Karpas-422 (cell line): ENCODE measurements at regions not wholly inside any gene's neighbourhood (a gene's known extent, or its start where the extent isn't known, plus 50 kb on each side); places are given as distances from the start of the nearest gene placed in this dataset.

Experiments used
- DNase-seq: peaks from one replicate; pipeline ENCODE4 v3.0.0-alpha.2; 2015
- H2AFZ ChIP-seq: fragments of 200-600 bp; sonication (generic); 2 replicates; pipeline ENCODE4 v1.6.1; 2014; ENCODE audit warnings: antibody characterized with exemption, low read length, mixed read lengths
- H3K27ac ChIP-seq: fragments of 200-600 bp; sonication (generic); 2 replicates; pipeline ENCODE4 v1.5.1; 2014; ENCODE audit warnings: mild to moderate bottlenecking, low read length, moderate library complexity
- H3K27me3 ChIP-seq: fragments of 200-600 bp; sonication (generic); 2 replicates; pipeline ENCODE4 v1.6.1; 2014; ENCODE audit warnings: low read length, mixed read lengths
- H3K36me3 ChIP-seq: fragments of 200-600 bp; sonication (generic); 2 replicates; pipeline ENCODE4 v1.6.1; 2014; ENCODE audit warnings: low read length, mixed read lengths; ENCODE audit not compliant: insufficient read depth
- H3K4me1 ChIP-seq: fragments of 200-600 bp; sonication (generic); 2 replicates; pipeline ENCODE4 v1.6.1; 2014; ENCODE audit warnings: mild to moderate bottlenecking, low read length, mixed read lengths
- H3K4me2 ChIP-seq: fragments of 200-600 bp; sonication (generic); 2 replicates; pipeline ENCODE4 v1.6.1; 2014; ENCODE audit warnings: low read length, low read depth, mild to moderate bottlenecking; ENCODE audit not compliant: poor library complexity, severe bottlenecking
- H3K4me3 ChIP-seq: fragments of 200-600 bp; sonication (generic); 2 replicates; pipeline ENCODE4 v1.5.1; 2014; ENCODE audit warnings: mild to moderate bottlenecking, antibody characterized with exemption, low read length, mixed read lengths
- H3K79me2 ChIP-seq: fragments of 200-600 bp; sonication (generic); 2 replicates; pipeline ENCODE4 v1.6.1; 2014; ENCODE audit warnings: mild to moderate bottlenecking, low read length, mixed read lengths
- H3K9ac ChIP-seq: fragments of 200-600 bp; sonication (generic); 2 replicates; pipeline ENCODE4 v1.6.0; 2014; ENCODE audit warnings: low read length
- H3K9me2 ChIP-seq: fragments of 200-600 bp; sonication (generic), shearing (Covaris generic); replicated peaks from 2 replicates; pipeline ENCODE4 v1.6.0; 2014; ENCODE audit warnings: mild to moderate bottlenecking, low read length, moderate library complexity; ENCODE audit not compliant: insufficient read depth
- H3K9me3 ChIP-seq: fragments of 300-700, 200-600 bp; sonication (generic); 2 replicates; pipeline ENCODE4 v1.6.1; 2014; ENCODE audit warnings: low read length, mixed read lengths
- H4K20me1 ChIP-seq: fragments of 200-600 bp; sonication (generic); 2 replicates; pipeline ENCODE4 v1.6.1; 2014; ENCODE audit warnings: mild to moderate bottlenecking, antibody characterized with exemption, low read length, low read depth; ENCODE audit not compliant: insufficient read depth

- no peaks in the 10 kb centered on the region for H3K9me3 ChIP-seq
- no peaks in the 10 kb centered on the region for H3K79me2 ChIP-seq
- H3K9ac ChIP-seq: no peak overlapping the region
- no peaks in the 10 kb centered on the region for H3K9me2 ChIP-seq
- H4K20me1 ChIP-seq: no peaks in the 10 kb centered on the region
- no peak overlapping the region for H3K4me3 ChIP-seq
- no peak overlapping the region for H2AFZ ChIP-seq
- H3K27ac ChIP-seq: no peak overlapping the region
- H3K4me2 ChIP-seq: no peak overlapping the region
- DNase-seq: no peak
- H3K36me3 ChIP-seq: no peaks in the 10 kb centered on the region
- H3K4me1 ChIP-seq: no peaks in the 10 kb centered on the region
- H3K27me3 ChIP-seq: no peaks in the 10 kb centered on the region
These were observed 255.9 kb upstream of the ST8SIA4 start for GRCh38 chr5:101159006-101159405.

GRCh38 chr5:101153526-101153925 lies 250.4 kb upstream of the ST8SIA4 start:
- H3K27ac ChIP-seq: no peak overlapping the region
- no peaks in the 10 kb centered on the region for H3K9me3 ChIP-seq
- DNase-seq: no peak
- H4K20me1 ChIP-seq: no peaks in the 10 kb centered on the region
- H3K27me3 ChIP-seq: no peaks in the 10 kb centered on the region
- H2AFZ ChIP-seq: no peak overlapping the region
- no peak overlapping the region for H3K4me3 ChIP-seq
- H3K36me3 ChIP-seq: no peaks in the 10 kb centered on the region
- no peak overlapping the region for H3K4me2 ChIP-seq
- H3K9me2 ChIP-seq: no peaks in the 10 kb centered on the region
- H3K4me1 ChIP-seq: no peaks in the 10 kb centered on the region
- no peak overlapping the region for H3K9ac ChIP-seq
- no peaks in the 10 kb centered on the region for H3K79me2 ChIP-seq

- no peak overlapping the region for H3K27ac ChIP-seq
- no peaks in the 10 kb centered on the region for H3K9me2 ChIP-seq
- no peak overlapping the region for H3K4me2 ChIP-seq
- H4K20me1 ChIP-seq: no peaks in the 10 kb centered on the region
- H3K9me3 ChIP-seq: no peaks in the 10 kb centered on the region
- no peak for DNase-seq
- H2AFZ ChIP-seq: no peak overlapping the region
- H3K27me3 ChIP-seq: no peaks in the 10 kb centered on the region
- no peak overlapping the region for H3K4me3 ChIP-seq
- H3K36me3 ChIP-seq: no peaks in the 10 kb centered on the region
- no peaks in the 10 kb centered on the region for H3K79me2 ChIP-seq
- H3K4me1 ChIP-seq: no peaks in the 10 kb centered on the region
- no peak overlapping the region for H3K9ac ChIP-seq
These were observed 240.4 kb upstream of the ST8SIA4 start for GRCh38 chr5:101143526-101143925.

GRCh38 chr5:101142102-101142501 lies 239.0 kb upstream of the ST8SIA4 start:
- no peak overlapping the region for H3K9ac ChIP-seq
- no peaks in the 10 kb centered on the region for H3K27me3 ChIP-seq
- H4K20me1 ChIP-seq: no peaks in the 10 kb centered on the region
- H3K79me2 ChIP-seq: no peaks in the 10 kb centered on the region
- no peak overlapping the region for H2AFZ ChIP-seq
- H3K4me2 ChIP-seq: no peak overlapping the region
- no peak overlapping the region for H3K27ac ChIP-seq
- no peaks in the 10 kb centered on the region for H3K36me3 ChIP-seq
- H3K9me3 ChIP-seq: no peaks in the 10 kb centered on the region
- no peak for DNase-seq
- H3K4me3 ChIP-seq: no peak overlapping the region
- H3K9me2 ChIP-seq: no peaks in the 10 kb centered on the region
- H3K4me1 ChIP-seq: no peaks in the 10 kb centered on the region

GRCh38 chr5:101136454-101136853 lies 233.4 kb upstream of the ST8SIA4 start:
- no peaks in the 10 kb centered on the region for H3K36me3 ChIP-seq

GRCh38 chr5:101123363-101123762 lies 220.3 kb upstream of the ST8SIA4 start:
- Histone ChIP-seq H3K79me2 (no peaks in the 10 kb centered on the region), H3K27me3 (no peaks in the 10 kb centered on the region), H3K4me2 (no peak overlapping the region), H3K9ac (no peak overlapping the region), H3K9me2 (no peaks in the 10 kb centered on the region), H3K27ac (no peak overlapping the region), H3K4me3 (no peak overlapping the region), H2AFZ (no peak overlapping the region), H3K9me3 (no peaks in the 10 kb centered on the region), H3K36me3 (no peaks in the 10 kb centered on the region), H3K4me1 (no peaks in the 10 kb centered on the region), H4K20me1 (no peaks in the 10 kb centered on the region)
- no peak for DNase-seq

More at GRCh38 chr5:101136454-101136853, 233.4 kb upstream of the ST8SIA4 start:
- H4K20me1 ChIP-seq: no peaks in the 10 kb centered on the region
- no peaks in the 10 kb centered on the region for H3K9me2 ChIP-seq
- no peak overlapping the region for H3K4me3 ChIP-seq
- H2AFZ ChIP-seq: no peak overlapping the region
- no peaks in the 10 kb centered on the region for H3K4me1 ChIP-seq
- no peaks in the 10 kb centered on the region for H3K79me2 ChIP-seq
- H3K4me2 ChIP-seq: no peak overlapping the region
- H3K27me3 ChIP-seq: no peaks in the 10 kb centered on the region
- H3K9ac ChIP-seq: no peak overlapping the region
- H3K27ac ChIP-seq: no peak overlapping the region
- no peak for DNase-seq
- no peaks in the 10 kb centered on the region for H3K9me3 ChIP-seq

GRCh38 chr5:101112645-101113044 lies 209.6 kb upstream of the ST8SIA4 start:
- Histone ChIP-seq H3K27me3 (no peaks in the 10 kb centered on the region), H2AFZ (no peak overlapping the region), H4K20me1 (no peaks in the 10 kb centered on the region), H3K4me1 (no peaks in the 10 kb centered on the region), H3K9ac (no peak overlapping the region), H3K27ac (no peak overlapping the region), H3K36me3 (no peaks in the 10 kb centered on the region), H3K4me2 (no peak overlapping the region), H3K9me2 (no peaks in the 10 kb centered on the region), H3K79me2 (no peaks in the 10 kb centered on the region), H3K4me3 (no peak overlapping the region), H3K9me3 (no peaks in the 10 kb centered on the region)
- DNase-seq: no peak

- H3K4me1 ChIP-seq: no peaks in the 10 kb centered on the region
- H3K27me3 ChIP-seq: no peaks in the 10 kb centered on the region
- no peaks in the 10 kb centered on the region for H4K20me1 ChIP-seq
- H3K9ac ChIP-seq: no peak overlapping the region
- no peaks in the 10 kb centered on the region for H3K9me3 ChIP-seq
- H2AFZ ChIP-seq: no peak overlapping the region
- DNase-seq: no peak
- no peak overlapping the region for H3K27ac ChIP-seq
- no peak overlapping the region for H3K4me3 ChIP-seq
- H3K79me2 ChIP-seq: no peaks in the 10 kb centered on the region
- no peak overlapping the region for H3K4me2 ChIP-seq
- no peaks in the 10 kb centered on the region for H3K9me2 ChIP-seq
- H3K36me3 ChIP-seq: no peaks in the 10 kb centered on the region
These were observed 200.8 kb upstream of the ST8SIA4 start for GRCh38 chr5:101103874-101104273.

- H3K4me1 ChIP-seq: no peaks in the 10 kb centered on the region
- H2AFZ ChIP-seq: no peak overlapping the region
- H3K4me2 ChIP-seq: no peak overlapping the region
- no peak for DNase-seq
- H3K4me3 ChIP-seq: no peak overlapping the region
- no peaks in the 10 kb centered on the region for H3K36me3 ChIP-seq
- no peaks in the 10 kb centered on the region for H3K79me2 ChIP-seq
- no peaks in the 10 kb centered on the region for H3K9me3 ChIP-seq
- no peak overlapping the region for H3K9ac ChIP-seq
- H3K27ac ChIP-seq: no peak overlapping the region
- H3K9me2 ChIP-seq: no peaks in the 10 kb centered on the region
- H4K20me1 ChIP-seq: no peaks in the 10 kb centered on the region
- no peaks in the 10 kb centered on the region for H3K27me3 ChIP-seq
These were observed 199.4 kb upstream of the ST8SIA4 start for GRCh38 chr5:101102506-101102905.
